Cardiac fibroblast (primary cell): ENCODE measurements at regions not wholly inside any gene's neighbourhood (a gene's known extent, or its start where the extent isn't known, plus 50 kb on each side); places are given as distances from the start of the nearest gene placed in this dataset.

Source experiments
- DNase-seq, 2 donors: peaks; one replicate each; pipeline versions ENCODE4 v3.0.0 to v3.0.0-alpha.2; 2010; ENCODE audit warnings: low read depth in 2 of 2
- H3K4me3 ChIP-seq, 2 donors: replicated peaks in 1 of 2; 1 replicate in 1 of 2; 2 replicates in 1 of 2; pipeline ENCODE4 v1.5.1; 2011; ENCODE audit warnings: low read depth in 2 of 2, low read length in 2 of 2, mild to moderate bottlenecking in 2 of 2, moderate library complexity in 1 of 2
- CTCF ChIP-seq: IDR thresholded peaks from one replicate; pipeline ENCODE4 v1.5.1; 2011; ENCODE audit warnings: low read depth, mild to moderate bottlenecking, low read length, inconsistent platforms

GRCh38 chr13:80973721-80974120 is 632.8 kb upstream of the SPRY2 start:
- no peak overlapping the region for H3K4me3 ChIP-seq
- DNase-seq, result peak in 1 of 2 donors; percentile 4
- no peak for TF ChIP-seq CTCF

- DNase-seq, result no peak
These were observed 632.0 kb upstream of the SPRY2 start for GRCh38 chr13:80972857-80973478.

DNA sequence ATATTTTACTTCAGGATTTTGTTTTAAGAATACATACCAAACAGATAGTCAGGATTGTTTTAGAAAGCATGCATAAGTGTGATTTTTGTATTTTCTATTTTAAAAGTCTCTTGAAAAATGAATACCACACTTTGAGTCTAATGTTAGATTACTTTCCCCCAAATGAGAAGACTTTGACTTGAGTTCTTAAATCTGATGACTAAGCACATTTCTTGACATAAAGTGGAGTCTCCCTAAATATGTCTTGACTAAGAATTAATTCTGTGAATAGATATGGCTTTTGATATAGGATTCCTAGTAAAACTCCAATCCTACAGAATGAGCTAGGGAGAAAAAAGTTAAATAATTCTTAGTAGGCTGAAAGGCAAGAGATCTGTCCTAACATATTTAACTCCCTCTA is 624.2 kb upstream of the SPRY2 start:
- no peak for DNase-seq
- TF ChIP-seq CTCF, result no peak
- H3K4me3 ChIP-seq, result no peak overlapping the region

More at GRCh38 chr13:80972857-80973478, 632.0 kb upstream of the SPRY2 start:
- no peak overlapping the region for H3K4me3 ChIP-seq
- TF ChIP-seq CTCF, result no peak

DNA sequence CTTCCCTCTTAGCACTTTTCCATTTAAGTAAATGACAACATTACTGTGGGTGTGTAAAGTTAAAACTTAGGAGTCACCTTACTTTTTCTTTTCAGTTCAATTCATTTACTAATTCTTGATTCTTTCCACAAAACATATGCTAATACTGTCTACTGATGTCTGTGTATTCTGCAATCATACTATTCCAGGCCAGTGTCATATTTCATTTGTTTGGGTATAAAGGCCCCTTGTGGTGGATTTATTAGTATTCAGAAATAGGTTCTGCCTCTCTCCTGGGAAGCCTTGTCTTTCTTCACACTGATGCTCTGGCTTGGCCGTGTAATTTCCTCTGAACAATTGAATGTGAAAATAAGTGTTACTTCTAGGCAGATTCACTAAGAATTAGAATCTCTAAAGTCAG is 621.9 kb upstream of the SPRY2 start:
- no peak for TF ChIP-seq CTCF
- peak; percentile 50 to 60 for DNase-seq
- no peak overlapping the region for H3K4me3 ChIP-seq

DNA sequence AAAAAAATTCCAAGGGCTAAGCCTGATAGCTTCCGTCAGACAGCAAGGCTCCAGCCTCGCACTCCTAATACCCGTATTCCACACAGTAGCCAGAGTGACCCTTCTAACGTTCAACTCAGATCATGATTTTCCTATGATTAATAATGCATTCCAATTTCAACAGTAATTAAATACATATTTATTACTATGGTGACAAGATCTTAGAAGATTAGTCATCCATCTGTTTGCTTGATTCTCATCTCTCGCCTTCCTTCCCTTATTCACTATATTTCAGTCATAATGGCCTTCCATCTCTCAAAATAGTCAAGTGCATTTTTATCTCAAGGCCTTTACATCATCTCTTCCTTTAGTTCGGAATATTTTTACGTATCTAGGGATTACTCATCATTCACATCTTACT is 621.2 kb upstream of the SPRY2 start:
- H3K4me3 ChIP-seq, result no peak overlapping the region
- no peak for TF ChIP-seq CTCF
- DNase-seq, result peak in 1 of 2 donors; percentile 51

- H3K4me3 ChIP-seq, result no peak overlapping the region
- no peak for TF ChIP-seq CTCF
- peak; percentile 7 to 38 for DNase-seq
These were observed 616.2 kb upstream of the SPRY2 start for GRCh38 chr13:80957019-80957655.

DNA sequence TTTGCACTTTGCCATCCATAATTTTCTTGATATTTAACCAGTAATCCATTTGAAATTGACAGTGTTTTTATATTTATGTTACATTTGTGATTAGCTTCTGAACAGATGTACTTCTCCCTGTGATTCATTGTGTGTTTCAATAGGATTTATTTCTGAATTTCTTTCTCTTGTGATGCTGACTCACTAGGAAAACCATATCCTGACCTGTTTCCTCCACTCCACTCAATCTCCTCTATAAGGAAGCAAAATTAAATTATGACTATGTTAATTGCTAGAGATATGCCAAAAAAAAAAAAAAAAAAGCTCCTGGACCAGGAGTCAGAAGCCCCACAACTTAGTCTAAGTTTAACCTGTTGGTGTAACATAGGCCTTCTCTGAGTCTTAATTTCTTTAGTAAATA is 614.6 kb upstream of the SPRY2 start:
- no peak for TF ChIP-seq CTCF
- no peak overlapping the region for H3K4me3 ChIP-seq
- DNase-seq, result peak; percentile 14 to 67
